IPS DF 4.7 (cell line): ENCODE measurements at regions not wholly inside any gene's neighbourhood (a gene's known extent, or its start where the extent isn't known, plus 50 kb on each side); places are given as distances from the start of the nearest gene placed in this dataset.

Source experiments
- DNase-seq: peaks from one replicate; pipeline ENCODE4 v3.0.0-alpha.2; 2013; ENCODE audit warnings: low spot score; ENCODE audit errors: extremely low read depth

DNA sequence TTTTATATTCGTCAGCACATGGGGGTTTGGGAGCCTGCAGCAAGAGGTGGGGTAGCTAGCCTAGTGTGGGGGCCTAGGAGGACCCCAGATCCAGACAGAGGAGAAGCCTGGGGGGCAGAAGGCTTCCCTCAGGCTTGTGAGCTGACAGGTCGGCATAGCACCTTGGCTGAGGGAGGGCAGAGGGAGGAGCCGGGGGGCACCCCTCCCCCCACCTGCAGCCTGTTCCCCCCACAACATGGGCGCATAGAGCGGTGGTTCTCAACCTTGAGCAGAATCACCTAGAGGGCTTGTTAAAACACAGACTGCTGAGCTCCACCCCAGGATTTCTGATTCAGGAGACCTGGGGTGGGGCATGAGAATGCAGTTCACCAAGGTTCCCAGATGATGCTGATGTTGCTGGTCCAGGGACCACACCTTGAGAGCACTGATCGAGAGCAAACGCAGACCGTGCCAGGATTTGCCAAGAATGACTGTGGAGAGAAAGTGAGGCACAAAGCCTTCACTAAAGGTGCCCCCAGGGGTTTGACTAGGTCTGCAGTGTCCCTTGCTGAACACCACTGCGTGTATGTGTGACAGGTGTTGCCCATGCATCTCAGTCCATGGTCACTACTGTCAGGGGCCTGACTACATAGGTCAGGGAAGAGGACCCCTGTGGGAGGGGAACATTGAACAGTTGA lies 163.3 kb downstream of the MACROH2A1 start:
- no peak for DNase-seq

DNA sequence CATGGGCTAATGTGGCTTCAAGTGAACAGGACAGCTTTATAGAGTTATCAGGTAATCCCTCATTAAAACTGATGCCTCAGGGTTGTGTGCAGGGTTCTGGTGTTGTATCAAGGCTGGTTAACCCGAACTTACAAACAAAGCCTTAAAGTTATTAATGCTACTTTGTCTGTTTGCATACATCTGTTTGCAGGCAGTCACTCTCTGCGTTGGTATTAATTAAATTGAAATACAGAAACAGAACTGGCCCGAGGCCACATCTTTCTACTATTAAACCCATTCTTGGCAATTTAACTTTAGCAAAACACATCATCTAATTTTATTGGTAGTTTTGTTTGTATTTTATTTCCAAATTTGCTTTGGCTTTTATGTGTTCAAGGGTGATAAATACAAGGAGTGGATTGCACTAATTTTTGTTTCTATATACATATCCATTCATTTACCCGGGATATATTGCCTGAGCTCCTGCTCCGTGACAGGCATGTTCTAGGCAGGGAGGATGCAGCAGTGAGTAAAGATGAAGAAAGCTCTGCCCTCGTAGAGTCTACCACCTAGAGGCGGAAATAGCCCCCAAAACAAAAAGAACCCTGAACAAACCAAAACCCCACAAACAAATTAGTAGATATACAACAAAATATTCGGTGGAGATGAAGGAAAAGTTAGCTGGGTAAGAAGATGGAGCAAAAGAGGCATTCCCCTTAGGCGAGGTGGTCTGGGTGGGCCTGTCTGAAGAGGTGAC lies 164.2 kb downstream of the MACROH2A1 start:
- DNase-seq: no peak

DNA sequence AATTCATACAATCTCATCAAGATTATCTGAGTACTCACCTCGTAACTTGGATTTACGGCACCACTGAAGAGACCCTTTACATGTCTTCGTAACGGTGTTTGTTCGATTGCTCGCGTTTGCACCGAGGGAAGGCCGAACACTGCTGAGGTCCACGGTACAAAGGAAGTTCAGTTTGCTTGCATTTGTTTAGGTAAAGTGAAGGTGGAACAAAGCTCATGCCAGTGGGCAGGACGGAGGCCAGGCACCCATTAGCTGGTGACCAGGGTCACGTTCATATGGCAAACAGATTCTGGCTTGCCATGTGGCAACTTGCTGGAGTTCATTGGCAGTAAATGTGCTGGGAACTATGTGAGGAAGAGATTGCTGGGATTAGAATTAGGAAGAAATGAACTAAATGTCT lies 164.8 kb downstream of the MACROH2A1 start:
- DNase-seq: no peak

DNA sequence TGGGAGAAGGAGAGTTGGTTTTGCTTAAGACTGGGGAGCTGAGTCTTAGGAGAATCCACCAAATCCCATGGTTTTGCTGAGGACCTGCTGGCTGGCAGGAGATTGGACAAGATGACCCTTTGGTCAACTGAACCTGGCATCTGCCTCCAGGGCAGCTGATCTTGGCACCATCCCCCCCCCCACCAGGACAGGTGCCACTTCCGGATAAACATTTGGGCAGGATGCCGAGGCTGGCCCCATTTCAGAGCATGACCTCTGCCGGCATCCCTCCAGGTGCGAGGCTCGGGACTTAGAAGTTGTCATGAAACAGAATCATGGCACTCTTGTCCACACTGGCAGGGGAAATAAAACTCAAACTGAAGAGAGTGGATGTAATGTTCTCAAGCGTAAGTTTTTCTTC lies 165.6 kb downstream of the MACROH2A1 start:
- DNase-seq: no peak

DNA sequence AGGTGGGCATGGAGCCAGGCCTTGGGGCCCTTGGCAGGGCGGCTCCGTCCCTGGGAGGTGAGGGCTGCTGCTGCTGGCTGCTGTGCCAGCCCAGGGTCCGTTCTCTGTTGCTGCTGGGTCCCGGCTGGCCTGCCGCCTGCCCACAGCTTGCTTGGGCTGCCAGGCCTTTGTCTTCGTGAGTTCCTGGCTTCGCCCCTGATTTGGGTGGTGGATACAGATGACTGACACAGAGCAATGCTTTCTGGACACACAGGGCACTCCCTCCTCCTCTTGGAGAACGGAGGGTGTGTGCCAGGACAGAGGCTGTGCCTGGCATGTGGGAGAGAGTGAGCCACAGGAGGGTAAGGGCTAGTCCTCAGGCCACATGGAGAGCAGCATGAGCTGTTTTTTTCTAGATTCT lies 166.1 kb downstream of the MACROH2A1 start:
- DNase-seq: no peak

DNA sequence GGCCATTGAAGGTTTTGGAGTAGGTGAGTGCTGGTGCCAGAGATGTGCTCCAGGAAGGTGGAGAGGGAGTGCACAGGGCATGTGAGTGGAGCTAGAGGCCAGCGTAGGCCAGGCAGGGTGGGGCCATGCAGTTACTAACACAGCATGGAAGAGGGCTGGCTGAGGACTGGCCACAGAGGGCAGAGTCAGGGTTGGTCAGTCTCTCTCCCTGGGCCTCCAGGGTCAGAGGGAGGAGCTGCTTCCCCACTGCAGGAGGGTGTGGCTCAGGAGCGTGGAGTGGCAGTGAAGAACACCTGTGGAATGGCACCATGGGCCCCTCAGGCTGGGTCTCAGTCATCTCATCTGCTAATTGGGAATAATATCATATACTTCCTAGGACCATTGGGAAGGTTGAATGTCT lies 167.7 kb downstream of the MACROH2A1 start:
- no peak for DNase-seq

DNA sequence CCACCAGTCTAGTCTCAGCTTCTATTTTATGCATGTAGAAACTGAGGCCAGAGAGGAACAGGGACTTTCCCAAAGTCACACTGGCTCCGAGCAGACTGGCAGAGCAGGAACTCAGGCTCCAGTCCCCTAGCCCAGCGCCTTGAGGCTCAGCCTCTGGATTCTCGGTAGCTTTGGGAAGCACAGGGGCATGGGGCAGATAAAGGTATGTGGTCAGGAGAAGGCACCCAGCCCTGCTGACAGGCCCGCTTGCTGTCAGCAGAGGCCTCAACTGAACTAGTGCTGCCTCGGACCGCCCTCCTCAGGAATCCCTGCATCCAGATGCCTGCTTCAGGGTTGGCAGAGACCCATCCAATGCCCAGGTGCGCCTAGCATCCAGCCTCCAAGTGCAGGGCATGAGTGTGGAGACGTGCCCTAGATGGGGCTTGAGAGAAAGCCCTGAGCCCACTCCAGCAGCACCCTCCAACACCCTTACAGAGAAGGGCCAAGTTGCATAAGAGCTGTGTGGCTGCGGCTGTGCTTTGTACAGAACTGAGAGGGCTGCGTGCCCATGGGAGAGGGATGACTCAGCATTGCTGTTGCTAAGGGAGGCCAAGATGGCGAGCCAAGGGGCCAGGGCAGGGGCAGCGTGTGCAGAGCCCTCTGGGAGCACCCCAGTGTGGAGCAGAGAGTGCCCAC lies 168.6 kb downstream of the MACROH2A1 start:
- no peak for DNase-seq

DNA sequence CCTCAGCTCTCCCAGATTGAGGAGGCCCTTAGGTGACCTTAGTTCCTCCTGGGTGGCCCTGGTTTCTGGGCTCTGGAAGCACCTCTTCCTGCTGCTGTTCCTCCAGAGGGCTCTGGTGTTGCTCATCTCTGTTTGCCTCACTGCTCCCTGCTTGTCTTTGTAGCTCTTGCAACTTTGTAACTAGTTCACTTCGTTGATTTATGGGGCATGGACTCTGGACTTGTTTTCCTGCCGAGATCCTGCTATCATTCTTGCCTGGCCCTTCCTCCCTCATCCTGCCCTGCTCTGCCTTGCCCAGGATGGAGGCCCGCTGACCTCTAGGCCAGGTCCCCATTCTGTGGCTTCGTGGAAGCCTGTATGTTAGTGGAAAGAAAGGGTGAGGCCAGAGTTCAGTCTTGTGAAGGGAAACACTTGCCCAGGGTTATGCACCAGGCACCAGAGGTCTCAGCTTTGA lies 169.3 kb downstream of the MACROH2A1 start:
- DNase-seq: no peak

DNA sequence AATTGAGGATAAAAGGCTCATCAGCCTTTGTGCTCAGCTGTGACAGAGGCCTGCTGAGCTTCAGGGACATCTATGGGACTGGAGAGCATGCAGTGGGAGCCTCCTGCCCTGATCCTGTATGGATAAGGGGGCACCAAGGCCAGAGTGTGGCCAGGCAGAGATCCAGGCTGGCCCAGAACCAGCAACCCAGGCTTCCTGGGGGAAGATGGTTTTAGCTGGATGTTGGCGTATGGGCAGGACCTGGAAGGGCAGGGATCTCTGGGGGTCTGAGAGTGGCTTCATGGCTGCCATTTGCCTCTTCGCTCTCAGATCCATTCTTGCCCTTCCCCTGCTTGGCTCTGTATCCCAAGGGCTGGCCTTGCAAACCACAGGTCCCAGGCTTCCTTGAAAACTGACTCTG lies 169.9 kb downstream of the MACROH2A1 start:
- DNase-seq: no peak

DNA sequence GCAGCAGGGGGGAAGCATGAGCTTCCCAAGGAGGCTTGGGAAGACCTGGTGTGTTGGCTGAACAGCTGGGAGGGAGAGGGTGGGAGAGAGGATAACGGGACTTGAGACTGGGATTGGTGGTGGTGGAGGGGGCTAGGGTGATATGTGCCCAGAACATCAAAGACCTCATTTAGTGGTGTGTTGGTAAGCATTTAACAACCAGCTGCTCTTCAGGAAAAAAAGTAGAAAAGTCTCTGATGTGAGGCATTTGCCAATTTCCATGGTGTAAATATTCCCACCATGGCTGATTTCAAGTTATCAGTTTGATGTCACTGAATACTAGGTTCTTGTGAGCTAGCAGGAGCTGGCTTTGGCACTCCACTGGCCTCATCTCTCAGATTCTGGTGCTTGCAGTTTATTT lies 170.8 kb downstream of the MACROH2A1 start:
- DNase-seq: no peak

DNA sequence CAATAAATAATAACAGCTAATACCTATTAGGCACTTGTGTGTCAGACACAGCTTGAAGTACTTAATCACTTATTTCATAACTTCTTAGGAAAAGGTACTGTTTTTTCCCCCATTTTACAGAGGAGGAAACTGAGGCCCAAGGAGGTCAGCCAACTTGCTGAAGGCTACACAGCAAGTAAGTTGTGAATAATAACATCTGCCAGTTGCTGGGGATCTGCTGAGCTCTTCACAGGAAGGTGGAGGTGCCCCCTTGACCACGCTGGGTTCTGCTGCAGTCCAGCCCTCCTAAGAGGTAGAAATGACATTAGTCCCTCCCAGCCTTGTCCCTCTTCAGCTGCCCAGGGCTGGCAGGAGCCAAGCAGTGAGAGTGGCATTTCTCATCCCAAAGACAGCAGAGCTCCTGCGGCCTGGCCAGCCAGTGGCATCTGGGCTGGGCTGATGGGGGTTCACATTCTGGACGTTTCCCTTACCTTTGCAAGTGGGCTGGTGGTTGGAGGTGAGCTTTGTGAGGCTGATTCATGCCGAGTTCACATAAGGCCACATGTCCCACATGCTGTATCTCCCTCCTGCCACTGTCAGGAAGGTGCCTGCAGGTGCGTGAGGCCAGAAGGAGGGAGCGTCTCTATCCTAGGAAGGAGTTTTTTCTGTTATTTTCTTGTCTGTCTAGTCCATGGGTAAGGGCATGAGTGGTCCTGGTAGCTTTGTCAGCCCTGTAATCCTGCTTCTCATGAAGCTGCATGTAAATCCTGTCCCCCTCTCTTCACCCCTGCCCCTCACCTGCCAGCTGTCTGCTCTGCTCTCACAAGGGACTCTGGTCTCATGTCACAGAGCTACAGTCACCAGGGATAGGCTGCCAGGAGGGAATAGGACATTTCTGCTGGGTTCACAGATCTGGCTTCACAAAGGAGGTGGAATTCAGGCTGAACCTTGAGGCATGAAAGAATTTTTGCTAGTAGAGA lies 171.7 kb downstream of the MACROH2A1 start:
- DNase-seq: no peak

DNA sequence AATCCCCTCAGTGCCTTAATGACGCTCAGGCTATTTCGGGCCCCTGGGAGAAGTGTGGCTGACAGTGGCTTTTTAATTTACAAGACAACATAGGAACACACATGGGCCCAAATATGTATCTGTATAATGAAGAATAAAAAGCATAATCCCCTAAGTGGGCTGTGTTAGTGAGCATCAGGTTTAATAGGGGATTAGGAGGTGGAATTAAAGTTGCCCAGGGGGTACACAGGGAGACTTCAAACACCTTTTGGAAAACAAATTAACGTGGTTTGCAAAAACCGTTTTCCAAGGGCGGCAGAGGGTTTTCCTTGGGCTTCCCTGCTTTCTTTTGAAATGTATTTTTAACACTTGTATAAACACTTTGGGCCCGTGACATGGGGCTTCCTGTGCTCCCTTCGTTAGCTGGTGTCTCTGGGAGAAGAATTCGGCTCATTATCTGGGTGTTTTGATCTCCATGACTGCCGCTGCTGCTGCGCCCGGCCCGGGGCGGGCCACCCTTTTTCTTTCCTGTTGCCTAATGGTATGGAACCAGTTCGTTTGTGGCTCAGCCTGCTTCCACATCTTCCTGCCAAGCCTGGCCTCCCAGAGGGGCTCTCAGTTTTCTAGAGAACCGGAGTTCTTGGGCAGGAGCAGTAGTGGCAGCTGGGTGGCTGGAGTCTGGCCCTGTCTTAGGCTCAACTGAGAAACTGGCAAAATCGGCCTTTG lies 173.0 kb downstream of the MACROH2A1 start:
- no peak for DNase-seq

DNA sequence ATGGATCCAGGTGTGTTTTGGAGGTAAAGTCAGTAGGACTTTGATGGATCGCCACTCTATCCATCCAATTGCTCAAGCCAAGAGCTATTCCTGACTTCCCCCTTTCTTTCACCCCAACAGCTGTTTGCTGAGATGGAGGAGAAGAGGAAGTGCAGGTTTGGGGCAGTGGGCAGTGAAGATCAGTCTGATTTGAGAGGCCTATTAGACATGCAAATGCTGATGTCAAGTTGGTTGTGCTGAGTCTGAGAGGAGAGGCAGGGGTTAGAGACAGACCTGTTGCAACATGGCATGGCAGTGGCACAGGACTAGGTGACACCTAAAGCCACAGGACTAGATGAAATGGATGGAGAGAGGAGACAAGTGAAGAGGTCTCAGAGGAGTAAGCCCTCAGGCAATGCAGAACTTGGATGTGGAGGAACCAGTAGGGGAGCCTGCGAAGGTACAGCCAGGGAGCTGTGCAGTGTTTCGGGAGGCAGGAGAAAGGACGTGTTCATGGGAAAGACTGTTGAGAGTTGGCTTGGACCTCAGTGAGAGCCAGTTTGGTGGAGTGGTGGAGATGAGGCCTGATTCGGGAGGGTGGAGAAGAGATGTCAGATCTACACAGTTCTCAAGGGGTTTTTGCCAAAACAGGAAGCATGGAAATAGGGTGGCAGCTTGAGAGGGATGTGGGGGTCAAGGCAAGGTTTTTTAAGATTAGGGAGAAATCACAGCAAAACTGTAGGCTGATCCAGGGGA lies 175.0 kb downstream of the MACROH2A1 start:
- no peak for DNase-seq

DNA sequence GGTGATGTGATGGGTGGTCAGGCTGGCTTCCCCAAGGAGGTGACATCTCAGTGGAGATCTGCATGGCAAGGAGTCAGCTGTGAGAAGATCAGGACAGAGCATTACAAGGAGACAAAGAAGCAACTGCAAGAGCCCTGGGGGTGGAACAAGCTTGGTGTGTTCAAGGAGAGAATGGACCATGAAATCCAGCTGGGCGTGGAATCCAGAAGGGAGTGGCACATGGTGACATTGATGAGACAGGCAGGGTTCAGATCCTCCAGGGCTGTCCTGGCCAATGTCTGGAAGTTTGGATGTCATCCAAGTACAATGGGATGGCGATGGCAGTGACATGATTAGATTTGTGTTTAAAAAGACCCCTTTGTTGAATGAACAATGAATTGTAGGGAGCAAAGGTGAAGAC lies 175.6 kb downstream of the MACROH2A1 start:
- DNase-seq: no peak

DNA sequence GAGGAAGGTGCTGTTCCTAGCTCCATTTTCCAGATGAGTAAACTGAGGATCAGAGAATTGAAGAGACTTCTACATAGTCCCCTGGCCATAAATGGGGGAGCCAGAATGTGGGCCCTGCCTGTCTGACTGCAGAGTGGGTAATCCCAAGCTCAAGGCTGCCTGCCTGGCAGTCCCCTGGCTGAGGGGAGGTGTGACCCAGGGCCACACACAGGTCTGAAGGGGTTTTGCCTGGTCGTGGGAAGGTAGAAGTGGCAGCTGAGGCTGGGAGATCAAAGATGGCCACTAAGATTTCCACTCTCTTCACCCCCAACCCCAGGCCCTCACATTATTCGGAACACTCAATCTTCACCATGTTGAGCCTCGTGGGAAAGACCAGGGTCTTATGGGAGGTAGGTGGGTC lies 176.3 kb downstream of the MACROH2A1 start:
- no peak for DNase-seq

DNA sequence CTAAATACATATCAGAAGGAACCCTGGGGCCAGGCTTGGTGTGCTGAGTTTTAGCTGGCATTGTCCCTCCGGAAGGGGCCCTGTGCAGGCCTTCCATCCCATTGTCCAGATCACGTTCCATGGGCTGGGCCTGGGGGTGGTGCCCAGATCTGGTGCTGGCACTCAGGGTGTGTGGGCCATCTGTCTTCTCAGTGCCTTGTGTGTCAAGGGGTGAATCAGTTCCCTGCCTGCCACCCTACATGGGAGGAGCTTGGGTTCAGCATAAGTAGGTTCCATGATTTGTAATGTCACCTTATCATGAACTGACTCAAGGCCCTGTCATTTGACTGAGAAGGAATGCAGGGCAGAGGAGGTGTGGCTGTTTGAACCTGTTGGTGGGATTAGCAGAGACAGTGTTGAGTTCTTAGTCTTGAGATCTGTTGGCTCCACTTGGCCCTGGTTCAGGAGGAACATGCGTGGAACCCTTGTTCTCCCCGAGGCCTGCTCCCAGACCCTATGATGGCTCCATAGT lies 176.8 kb downstream of the MACROH2A1 start:
- DNase-seq: no peak

DNA sequence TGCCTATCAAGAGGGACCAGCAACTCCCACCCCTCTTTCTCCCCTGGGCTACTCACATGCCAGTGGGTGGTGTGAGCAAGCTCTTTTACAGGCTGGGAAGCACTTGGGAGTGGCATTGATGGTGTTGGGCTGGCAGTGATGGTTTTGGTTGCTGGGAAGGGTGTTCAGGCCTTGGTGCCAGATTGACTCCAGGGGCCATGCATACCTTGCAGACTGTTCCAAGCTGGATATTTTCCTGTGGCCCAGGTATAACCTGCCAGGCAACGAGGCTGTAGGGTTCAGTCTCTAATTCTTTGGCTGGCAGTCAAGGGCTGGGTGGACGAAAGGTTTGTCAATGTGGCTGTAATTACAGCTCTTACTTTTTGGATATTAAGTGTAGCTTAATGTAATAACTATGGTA lies 177.3 kb downstream of the MACROH2A1 start:
- DNase-seq: no peak

DNA sequence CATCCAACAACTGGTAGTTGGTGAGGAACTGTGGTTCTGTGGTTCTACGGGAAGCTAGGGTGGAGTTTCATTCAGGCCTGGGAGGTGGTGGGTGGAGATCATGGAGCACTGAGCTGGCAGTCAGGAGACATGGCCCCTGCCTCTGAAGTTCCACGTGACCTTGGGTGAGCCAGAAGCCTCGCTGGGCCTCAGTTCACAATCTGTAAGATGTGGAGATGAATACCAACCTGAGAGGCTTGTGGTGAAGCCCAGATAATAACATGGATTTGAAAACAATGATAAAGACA lies 177.9 kb downstream of the MACROH2A1 start:
- no peak for DNase-seq

DNA sequence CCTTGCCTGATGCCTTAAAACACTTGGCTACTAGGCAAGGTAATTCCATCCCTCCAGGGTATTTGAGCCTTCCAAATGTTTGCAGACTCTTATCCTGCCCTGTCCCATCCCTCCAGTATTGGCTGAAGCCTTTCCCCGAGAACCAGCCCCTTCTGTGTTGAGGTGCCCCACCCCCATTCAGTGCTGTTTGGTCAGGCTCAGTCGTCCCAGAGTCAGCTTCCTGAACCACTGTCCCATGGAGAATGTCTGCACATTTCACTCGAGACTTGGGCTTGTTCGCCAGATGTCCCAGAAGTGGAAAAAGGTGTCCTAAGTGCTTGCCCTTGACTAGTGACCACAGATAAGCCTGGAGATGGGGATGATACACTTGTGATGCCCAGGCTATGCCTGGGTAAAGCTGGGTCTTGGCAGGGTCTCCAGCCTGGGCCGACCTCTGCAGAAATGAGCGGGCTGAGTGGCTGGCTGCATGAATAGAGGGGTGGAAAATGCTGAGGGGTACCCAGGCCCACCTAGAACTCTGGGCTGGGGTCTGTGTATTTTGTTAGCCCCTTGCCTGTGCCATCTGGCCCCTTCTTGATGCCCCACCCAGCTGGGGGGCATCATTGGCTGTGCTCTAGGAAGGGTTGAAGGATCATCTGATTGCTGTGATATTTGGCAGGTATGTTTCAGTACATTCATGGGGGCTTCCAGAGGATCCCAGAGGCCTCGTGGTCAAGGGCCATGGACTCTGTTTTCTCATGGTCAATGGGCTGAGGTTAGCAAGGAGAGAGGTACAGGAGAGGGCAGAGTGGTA lies 178.4 kb downstream of the MACROH2A1 start:
- no peak for DNase-seq
